ENCODE measurements at regions not wholly inside any gene's neighbourhood (a gene's known extent, or its start where the extent isn't known, plus 50 kb on each side); places are given as distances from the start of the nearest gene placed in this dataset.

- TF ChIP-seq CTCF (IDR thresholded peaks at IDR 0.05) (no peak), POLR2A (IDR thresholded peaks at IDR 0.05) (no peak), EP300 (IDR thresholded peaks at IDR 0.05; ENCODE audit: low read depth) (no peak)
These were observed 465.3 kb downstream of the RWDD3 start for GRCh38 chr1:95699149-95699953.
